RPMI7951 (cell line): ENCODE measurements at regions not wholly inside any gene's neighbourhood (a gene's known extent, or its start where the extent isn't known, plus 50 kb on each side); places are given as distances from the start of the nearest gene placed in this dataset.

Experiments used
- DNase-seq: peaks from one replicate; pipeline ENCODE4 v3.0.0-alpha.2; 2012; ENCODE audit warnings: low read depth

GRCh38 chr1:65681096-65681495 lies 111.6 kb upstream of the PDE4B start:
- DNase-seq: peak; percentile 50

- peak; percentile 66 for DNase-seq
These were observed 105.1 kb upstream of the PDE4B start for GRCh38 chr1:65687428-65688214.

GRCh38 chr1:65688215-65688566 lies 104.5 kb upstream of the PDE4B start:
- no peak for DNase-seq

GRCh38 chr1:65688848-65689247 lies 103.8 kb upstream of the PDE4B start:
- DNase-seq: no peak

- DNase-seq: no peak
These were observed 101.4 kb upstream of the PDE4B start for GRCh38 chr1:65691152-65691900.

- DNase-seq: no peak
These were observed 100.7 kb upstream of the PDE4B start for GRCh38 chr1:65691972-65692371.

- DNase-seq: no peak
These were observed 98.6 kb upstream of the PDE4B start for GRCh38 chr1:65694126-65694525.

- no peak for DNase-seq
These were observed 97.8 kb upstream of the PDE4B start for GRCh38 chr1:65694933-65695332.

- DNase-seq: no peak
These were observed 94.1 kb upstream of the PDE4B start for GRCh38 chr1:65698590-65698989.

GRCh38 chr1:65703853-65704252 lies 88.8 kb upstream of the PDE4B start:
- no peak for DNase-seq

- DNase-seq: no peak
These were observed 88.4 kb upstream of the PDE4B start for GRCh38 chr1:65704318-65704717.

- peak; percentile 33 for DNase-seq
These were observed 74.8 kb upstream of the PDE4B start for GRCh38 chr1:65717815-65718454.

- no peak for DNase-seq
These were observed 73.3 kb upstream of the PDE4B start for GRCh38 chr1:65719391-65719790.

- no peak for DNase-seq
These were observed 70.2 kb upstream of the PDE4B start for GRCh38 chr1:65722461-65722860.

- DNase-seq: no peak
These were observed 68.5 kb upstream of the PDE4B start for GRCh38 chr1:65724151-65724550.

- DNase-seq: no peak
These were observed 67.6 kb upstream of the PDE4B start for GRCh38 chr1:65725064-65725463.

GRCh38 chr1:65728504-65728903 lies 64.2 kb upstream of the PDE4B start:
- DNase-seq: no peak

- DNase-seq: no peak
These were observed 63.4 kb upstream of the PDE4B start for GRCh38 chr1:65729259-65729658.

GRCh38 chr1:65734979-65735378 lies 57.7 kb upstream of the PDE4B start:
- no peak for DNase-seq

GRCh38 chr1:65741993-65742392 lies 50.7 kb upstream of the PDE4B start:
- DNase-seq: no peak
